ENCODE measurements at regions not wholly inside any gene's neighbourhood (a gene's known extent, or its start where the extent isn't known, plus 50 kb on each side); places are given as distances from the start of the nearest gene placed in this dataset.

DNA sequence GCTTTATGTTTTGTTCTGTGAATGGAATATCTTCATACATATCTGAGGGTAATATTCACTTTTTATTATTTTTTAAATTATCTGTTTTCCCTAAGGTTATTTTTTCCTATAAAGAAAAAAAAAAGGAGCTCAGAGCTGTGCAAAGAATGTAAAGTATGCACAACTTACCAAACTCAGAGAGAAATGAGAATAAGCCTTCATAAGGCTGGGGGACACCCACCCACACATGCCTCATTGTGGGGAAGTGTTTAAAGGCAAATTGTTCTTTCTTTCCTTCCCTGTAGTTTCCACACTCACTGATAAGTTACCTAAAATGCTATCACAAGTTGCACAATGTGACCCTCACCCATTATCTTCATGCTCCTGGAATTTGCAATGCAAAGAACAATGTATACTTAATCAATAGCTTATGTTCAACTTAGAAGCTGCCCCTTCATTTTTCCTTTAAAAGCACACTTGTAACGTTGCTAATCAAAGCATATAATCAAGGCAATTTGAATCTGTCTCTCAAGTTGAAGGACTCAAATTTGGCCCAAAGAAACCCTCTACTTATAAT lies 108.1 kb downstream of the GNAT3 start:
- TF ChIP-seq CTCF (IDR thresholded peaks at IDR 0.05; ENCODE audit: extremely low read depth in 1 of 2, insufficient read depth in 1 of 2, low read depth in 1 of 2, low read length in 2 of 2), result no peak
- no peak for TF ChIP-seq POLR2A (IDR thresholded peaks at IDR 0.05; ENCODE audit: low read depth, low read length)
- TF ChIP-seq MYC (IDR thresholded peaks at IDR 0.05; ENCODE audit: low read depth, low read length), result no peak
- no peak for TF ChIP-seq GATA2 (IDR thresholded peaks at IDR 0.05; ENCODE audit: insufficient read depth, insufficient read length, low read depth, low read length)

All from endothelial cell of umbilical vein (primary cell).